ENCODE measurements at regions not wholly inside any gene's neighbourhood (a gene's known extent, or its start where the extent isn't known, plus 50 kb on each side); places are given as distances from the start of the nearest gene placed in this dataset.

DNA sequence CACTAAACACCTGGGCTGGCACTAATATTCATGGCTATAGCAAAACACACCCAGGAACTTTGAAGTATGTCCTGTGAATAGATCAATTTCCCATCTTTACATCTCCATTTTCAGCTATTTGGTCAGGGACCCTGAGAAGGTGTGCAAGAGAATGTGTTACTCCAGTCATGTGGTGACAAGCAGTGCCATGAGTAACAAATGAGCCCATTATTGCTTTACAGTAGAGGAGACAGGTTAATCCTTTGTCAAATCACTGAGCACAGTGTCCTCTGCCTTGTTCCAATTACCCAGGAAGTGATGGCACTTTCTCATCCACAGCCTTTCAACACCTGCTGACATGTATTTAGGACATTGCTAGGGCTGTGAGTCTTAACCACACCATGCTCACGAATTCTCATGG, 664.8 kb upstream of the API5 start:
- DNase-seq, result no peak

DNA sequence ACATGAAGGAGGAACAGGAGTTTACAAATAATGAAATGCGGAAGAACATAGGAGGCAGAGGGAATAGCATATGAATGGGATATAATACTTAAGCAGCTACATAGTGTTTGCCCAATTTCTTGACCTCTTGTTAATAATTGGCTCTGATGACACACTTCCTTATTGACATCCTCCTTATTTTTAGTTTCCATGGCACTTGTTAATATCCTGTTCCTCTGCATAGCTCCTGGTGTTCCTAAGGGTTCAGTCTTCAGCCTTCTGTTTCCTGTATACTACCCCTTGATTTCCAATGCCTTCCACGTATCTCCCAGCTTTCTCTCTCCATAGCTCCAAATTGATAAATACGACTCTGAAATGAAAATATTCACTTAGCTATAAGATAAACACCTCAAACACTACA, 663.8 kb upstream of the API5 start:
- DNase-seq, result no peak

DNA sequence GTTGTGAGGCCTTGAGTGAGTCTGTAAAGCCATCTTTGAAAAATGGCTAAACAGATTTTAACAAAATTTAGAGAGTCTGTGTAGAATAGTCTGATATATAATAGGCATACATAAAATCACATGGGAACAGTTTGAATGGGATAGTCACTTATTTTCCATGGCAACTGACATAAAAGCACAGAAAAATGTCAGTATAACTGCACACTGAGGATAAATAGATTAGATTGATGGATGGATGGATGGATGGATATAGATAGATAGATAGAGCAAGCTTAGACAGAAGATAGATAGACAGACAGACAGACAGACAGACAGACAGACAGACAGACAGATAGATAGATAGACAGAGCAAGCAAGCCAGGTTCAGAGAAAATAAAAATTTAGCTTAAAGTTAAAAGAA, 660.2 kb upstream of the API5 start:
- DNase-seq, result no peak

DNA sequence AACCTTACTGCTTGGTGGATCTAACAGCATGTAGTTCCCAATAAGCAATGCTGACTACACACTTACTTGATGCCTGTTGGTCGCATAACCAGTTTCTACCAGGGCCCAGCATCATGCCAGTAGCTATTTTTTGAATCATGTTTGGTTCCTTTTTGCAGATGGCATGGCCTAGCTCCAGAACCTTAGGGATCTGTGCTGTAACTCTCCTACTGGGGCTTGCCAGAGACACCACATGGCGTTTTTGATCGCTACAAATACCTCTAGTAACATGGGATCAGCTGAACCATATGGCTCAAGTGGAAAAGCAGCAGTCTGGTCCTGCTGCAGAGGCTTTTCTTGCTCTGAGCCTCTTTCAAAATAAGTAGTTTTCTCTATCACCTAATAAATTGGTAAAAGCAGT, 654.6 kb upstream of the API5 start:
- DNase-seq, result no peak

DNA sequence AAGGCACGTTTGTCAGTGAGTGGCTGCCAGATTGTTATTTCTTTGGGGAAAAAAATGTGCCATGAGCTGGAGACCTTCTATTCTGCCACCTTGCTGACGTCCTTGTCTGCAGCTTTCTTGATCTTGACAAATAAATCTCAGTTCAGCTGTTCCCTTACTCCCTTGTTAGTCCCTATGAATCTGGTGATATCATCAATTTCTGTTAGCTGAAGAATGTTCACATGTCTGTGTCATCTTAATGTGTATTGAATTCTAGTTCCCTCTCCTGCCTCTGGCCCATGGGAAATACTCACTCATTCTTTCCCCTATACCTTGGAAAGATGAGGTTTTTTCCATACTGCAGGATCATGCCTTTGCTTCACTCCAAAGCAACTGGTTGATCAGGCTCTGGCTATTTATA, 649.9 kb upstream of the API5 start:
- DNase-seq, result no peak

DNA sequence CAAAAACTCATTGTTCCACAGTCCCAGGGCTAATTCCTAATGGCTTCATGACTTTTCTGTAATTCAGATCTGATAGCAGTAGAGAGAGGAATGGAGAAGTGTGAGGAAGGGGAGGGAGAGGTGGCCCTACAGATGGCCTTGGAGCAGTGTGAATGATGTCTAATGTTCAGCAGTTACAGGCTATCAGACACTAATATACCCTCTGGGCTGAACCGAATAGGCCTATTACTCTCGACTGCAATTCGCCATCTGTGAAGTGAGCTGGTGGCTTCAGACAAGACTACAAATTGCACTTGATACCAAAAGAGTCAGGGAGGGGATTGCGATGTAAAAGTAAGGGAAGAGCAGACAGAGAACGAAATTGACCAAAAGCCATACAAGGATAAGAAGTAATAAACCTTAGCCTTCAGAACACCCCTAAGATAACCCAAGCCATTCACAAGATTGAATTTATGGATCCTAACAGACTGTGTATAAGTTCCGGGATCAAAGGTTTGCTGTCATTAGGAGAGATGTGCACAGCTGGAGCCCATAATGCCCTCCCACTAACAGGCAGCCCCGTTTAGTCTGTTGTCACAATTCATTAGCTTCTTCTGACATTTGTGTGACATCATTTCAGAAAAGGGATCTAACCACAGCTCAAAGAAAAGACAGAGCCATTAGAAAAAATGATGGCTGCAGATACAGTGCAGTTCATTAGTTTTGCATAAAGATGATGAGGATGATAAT, 642.4 kb upstream of the API5 start:
- no peak for DNase-seq

DNA sequence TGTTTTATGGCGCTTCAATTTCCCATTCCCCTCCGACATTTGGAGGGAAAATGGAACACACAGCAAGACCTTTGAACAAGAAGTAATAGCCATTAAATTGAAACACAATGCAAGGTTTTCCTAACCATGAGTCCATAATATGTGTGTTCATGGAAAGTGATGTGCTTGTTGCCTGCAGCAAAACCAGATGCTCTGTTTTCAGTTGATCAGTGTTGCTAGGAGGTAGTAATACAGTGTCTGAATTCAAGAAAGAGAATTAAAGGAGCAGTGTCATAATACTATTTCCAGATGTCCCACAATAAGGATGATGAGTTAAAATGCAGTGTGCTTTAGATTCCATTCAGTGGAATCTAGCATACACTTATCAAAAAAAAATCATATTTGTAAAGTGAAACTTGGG, 637.4 kb upstream of the API5 start:
- no peak for DNase-seq

DNA sequence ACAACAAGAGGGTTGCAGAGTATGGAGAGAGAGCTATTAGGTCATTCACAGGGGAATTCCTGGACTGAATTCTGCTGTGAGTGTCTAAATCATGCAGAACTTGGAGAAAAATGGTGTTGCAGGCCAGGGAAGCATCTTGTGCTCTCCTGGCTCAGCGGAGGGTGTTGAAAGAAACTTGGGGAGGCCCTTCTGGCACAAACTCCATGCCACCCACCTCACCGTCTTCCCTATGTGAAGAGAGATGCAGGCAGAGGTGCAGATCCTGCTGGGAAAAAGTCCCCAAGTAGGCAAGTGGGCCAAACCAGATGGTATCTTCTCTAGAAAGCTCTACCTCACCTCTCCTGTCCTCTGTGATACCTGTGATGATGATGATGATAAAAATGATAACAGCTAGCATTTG, 604.3 kb upstream of the API5 start:
- no peak for DNase-seq

DNA sequence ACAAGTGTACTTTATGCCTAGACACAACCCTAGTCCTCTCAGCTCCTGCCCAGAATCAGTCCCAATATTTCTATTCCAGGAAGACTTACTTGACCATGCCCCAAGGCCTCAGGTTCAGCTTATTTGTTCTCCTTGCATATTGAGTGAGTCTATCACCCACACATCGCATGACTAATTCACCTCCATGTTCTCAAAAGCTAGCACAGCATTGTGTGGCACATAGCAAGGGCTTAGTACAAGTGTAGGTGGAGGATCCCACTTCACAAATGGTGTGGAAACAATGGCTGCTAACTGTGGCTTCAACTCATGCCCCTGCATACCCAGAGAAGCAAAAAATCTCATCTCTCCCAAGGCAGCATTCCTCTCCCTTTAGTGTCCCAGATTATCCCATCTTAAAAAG, 602.6 kb upstream of the API5 start:
- DNase-seq, result no peak

DNA sequence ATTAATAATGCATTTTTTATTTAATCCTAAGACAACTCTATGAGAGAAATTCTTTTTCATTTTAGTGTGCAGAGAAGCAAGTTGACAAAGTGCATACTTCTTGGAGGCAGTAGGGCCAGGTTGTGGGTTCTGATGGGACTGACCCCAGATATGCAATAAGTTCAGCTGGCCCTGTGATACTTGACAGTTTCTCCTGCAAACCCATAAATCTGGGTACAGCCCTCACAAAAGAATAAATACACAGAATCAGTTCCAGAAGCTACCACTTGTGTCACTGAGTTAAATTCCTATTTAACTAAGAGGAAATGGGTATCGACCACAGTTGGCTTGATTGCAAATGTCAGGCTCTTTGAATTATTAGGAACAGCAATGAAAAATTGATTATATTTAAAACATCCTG, 598.5 kb upstream of the API5 start:
- no peak for DNase-seq

DNA sequence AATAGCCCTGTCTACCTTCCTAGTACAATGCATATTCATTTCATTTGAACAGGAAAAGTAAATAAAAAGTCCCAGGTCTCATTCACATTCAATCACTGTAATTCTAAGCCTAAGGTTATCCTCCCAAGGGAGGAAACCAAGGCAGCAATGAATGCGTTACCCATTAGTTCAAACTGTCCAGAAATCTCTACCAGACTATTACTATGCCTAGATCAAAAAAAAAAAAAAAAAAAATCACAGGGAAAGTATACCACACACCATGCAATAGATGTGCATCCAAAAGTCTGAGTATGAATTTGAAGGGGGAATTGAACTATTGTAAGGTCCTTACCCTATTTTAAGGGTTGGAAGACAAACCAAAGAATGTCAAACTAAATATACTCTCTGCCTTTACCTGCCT, 598.0 kb upstream of the API5 start:
- no peak for DNase-seq

DNA sequence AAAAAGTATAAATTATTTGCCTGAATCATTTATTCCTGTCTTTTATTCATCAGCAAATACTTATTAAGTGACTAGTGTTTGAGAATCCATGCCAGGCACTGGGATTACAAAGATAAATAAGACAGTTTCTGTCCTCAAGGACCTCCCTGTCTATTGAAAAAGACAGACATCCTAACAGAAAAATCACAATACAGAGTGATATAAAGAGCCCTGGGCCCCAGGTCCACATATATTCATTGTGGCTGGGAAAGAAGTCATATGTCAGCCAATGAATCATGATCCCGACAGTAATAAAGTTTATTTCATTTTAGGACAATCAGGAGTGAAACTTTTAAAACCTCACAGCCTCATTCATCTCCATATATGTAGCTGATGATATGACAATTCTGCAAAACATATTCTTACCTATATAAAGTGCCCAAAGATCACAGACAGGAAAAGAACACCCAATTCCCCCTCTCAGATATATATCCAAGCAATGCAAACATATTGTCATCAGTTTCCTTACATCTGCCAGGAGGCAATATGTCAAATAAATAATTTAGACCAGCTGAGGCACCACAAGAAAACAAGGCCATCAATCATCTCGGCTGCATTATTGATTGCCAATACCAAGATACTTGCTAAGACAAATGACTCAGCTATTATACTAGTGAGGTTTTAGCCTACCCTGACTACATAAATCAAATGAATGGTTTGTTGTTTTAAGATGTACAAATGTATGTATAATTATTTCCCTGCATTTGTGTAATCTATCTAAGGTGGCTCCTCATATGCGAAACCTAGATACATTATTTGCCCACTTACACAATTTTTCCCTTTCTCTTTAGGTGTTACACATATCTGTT, 590.9 kb upstream of the API5 start:
- DNase-seq, result no peak

DNA sequence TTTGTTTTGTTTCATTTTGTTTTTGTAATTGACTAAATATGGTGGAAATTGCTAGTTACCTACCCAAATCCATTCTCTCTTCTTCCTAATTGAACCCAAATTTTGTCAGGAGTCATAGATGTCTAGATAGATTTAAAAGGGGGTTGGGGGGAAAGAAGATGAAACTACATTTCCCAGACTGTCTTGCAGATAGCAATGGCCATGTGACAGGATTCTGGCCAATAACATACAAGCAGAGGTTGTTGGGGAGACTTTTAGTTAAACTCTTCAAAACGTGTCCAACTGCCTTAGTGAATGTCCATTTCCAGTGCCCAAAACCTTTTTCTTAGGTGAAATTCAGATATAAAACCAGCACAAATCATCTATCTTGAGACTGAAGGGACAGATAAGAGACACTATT, 583.9 kb upstream of the API5 start:
- no peak for DNase-seq

DNA sequence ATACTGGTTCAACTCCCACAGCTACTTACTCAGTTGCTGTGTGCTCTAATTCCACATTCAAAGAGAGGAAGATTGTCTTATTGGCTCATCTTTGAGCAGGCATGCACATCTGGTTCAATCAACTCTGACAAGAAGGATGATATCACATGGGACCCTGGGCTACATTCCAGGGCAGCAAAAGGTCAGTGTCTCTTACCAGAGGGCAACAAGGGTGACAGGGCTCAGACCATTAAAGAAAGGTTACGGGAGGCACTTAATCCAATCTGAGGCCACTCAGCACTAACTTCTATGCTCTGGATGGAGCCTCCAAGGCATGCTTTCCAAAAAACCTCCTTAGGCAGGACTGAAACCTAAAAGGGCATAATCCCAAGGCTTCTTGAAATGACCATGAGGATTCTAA, 549.4 kb upstream of the API5 start:
- DNase-seq, result no peak

DNA sequence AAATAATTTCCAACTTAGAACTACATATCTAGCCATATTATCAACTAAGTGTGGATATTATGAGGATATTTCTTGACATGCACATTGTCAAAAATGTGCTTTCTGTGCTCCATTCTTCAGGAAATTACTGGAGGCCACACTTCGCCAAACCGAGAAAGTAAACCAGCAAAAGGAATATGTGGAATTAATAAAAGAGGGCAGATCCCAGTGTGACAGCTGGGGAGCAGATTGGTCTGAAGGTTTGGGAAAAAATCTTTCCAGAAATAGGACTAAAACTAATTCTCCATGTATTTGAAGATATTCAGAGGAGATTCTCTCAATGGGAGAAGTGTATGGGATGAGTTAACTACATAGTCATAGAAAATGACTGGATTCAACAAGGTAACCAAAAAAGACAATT, 546.9 kb upstream of the API5 start:
- no peak for DNase-seq

DNA sequence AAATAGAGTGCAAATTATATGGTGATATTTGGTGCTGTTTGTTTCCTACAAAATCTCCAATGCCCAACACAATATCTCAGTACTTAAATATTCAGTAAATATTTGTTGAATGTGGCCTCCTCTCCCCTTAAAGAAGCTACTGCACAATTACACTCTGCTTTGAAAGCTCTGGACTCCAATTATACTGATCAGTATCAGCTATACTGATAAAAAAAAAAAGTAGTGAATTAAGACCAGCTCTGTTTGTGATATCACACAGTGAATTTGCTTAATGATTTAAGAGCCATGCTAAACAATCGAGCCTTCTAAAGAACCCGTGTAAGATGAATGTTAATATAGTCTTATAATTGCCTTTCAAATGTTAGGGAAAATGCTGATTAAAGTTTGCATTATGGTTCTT, 543.2 kb upstream of the API5 start:
- DNase-seq, result no peak

DNA sequence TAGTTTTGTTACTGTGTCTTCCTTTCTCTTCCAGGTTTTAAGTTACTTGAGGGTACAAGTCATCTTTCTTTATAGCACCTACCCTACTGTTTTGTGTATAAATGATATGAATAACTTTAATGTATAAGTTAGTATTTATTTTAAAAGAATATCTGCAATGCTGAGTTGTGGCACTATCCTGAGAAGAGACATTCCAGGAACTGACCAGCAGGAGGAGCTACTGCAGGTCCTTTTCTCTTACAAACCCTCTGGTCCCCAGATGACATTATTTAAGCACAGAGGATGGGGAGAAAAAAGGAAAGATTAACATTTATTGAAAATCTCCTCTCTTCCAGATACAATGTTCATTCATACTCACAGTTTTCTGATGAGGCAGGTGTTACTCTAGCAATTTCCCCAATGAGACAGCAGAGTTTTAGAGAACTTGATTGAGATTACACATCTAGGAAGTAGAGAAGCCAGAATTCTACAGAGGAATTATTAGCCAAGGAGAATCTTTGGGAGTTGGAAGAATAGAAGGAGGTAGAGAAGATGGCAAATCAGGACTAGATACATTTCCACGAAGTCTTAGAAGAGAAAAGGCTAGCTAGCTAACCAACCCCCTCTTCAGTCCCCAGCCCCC, 541.2 kb upstream of the API5 start:
- peak; percentile 16 for DNase-seq

DNA sequence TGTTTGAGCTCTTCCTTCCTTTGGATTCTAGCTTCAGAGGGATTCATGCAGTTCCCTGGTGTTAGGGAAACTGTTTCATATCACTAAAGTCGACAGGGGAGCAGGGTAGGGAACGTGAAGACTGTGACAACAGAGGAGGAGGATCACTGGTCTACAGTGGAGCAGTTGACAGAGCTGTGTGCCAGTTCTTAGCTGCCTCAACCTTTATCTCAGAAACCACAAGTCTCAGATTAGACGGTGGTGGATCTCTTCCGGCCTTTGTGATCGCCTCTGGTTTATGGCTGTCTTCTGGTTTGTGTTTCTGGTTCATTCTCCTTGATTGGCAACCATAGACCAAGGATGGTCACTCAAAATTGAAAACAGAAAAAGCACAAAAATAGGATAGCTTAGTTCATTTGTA, 538.9 kb upstream of the API5 start:
- DNase-seq, result no peak

DNA sequence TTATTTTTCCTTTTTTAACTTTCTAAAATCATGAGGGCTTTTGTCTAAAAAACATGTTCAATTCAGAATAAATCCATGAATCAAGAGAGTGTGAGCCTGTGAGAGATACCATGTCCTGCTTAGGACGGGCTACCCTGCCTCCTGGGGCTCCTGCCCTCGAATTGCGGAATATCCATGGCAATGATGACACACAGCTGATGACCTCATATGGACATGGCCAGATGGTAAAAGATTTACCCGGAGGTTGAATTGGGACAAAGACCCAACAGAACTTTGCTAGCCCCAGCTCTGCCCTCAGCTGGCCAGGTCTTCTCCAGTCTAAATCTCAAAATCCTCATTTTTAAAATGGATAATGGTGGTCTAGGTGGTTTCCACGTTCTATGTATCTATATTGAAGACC, 538.1 kb upstream of the API5 start:
- no peak for DNase-seq

DNA sequence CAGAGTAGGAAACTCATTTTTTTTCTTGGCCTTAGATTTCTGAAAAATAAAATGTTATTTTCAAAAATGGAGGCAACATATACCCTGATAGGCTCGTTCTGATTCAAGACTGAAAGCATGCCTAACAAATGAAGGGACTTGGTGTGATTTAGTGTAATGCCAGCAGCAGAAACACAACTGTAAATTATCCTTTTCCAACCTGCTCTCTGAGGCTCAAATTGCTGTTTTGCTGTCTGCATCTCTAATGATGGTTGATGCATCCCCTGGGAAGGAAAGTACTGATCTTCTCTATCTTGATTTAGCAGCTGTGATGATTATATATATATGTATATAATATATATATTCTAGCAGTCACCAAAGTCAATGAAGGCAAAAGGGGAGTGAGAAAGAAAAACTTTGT, 537.2 kb upstream of the API5 start:
- DNase-seq, result no peak

DNA sequence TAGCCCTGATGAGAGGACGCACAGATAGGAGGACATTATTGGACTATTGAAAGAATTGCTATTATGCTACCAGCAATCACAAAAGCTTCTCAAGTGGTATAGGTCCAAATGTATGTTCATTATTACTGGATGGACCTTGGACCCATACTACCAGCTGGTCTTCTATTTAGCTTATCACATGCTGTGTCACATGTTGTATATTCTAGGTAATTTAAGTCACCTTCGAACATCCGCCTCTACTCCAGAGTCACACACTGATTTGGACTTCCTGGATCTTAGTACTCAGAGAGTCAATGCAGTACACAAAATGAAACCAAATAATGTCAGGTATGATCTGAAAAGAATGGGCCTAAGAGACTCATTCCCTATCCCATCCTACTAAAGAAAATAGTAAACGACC, 534.0 kb upstream of the API5 start:
- DNase-seq, result no peak

DNA sequence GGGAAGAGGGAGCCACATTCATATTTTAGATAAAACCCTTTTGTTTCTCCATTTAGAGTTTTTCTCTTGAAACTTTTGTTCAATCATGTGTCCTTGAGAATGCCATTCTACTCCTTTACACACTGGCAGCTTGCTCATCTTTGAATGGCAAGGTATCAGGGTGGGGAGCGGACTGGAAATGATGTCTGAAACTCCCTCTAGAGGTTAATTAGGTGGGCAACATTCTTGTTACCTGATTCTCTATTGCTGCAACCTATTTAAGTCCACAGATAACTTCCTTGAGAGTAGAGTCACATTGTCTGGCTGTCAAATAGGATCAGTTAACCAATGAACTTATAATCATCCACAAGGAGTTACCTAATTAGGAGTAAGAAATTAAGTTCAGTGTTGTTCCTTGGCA, 533.6 kb upstream of the API5 start:
- no peak for DNase-seq

DNA sequence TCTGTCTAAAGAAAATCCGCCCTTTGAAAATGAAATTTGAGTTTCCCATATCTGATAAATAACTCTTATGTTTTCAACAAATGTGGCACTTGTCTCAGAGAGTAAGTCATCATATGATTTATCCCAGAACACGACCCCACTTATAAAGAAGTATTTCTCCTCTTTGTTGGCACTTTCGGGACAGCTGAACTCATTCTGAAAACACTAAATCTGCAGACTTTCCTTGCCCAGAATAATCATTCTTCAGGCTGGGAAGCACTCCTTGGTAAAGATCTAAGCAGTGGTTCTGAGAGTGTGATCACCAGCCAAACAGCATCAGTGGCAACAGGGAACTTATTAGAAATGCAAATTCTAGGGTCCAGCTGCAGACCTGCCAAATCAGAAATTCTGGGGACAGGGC, 532.2 kb upstream of the API5 start:
- DNase-seq, result no peak

DNA sequence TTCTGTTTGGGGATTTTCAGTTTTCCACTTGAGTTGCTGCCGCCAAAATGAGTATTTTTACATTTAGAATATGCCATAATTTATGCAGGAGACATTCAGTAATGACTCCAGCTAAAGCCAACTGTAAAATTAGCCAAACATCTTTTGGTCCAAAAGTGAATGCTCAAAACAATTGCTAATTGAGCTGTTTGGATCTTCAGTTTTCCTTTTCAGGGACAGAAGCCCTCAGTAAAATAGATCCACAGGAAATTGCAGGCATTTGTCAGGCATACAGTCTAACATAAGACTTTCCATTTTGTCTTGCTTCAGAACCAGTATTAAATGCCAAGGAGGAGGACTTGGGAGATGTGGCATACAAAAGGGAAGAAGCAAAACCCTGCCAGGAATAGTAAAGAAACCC, 524.8 kb upstream of the API5 start:
- no peak for DNase-seq
